GM10266 (cell line): ENCODE measurements at regions not wholly inside any gene's neighbourhood (a gene's known extent, or its start where the extent isn't known, plus 50 kb on each side); places are given as distances from the start of the nearest gene placed in this dataset.

Source experiments
- DNase-seq: peaks from one replicate; pipeline ENCODE4 v3.0.0; 2012; ENCODE audit errors: extremely low spot score
- CTCF ChIP-seq: IDR thresholded peaks from 2 replicates; pipeline ENCODE4 v1.5.1; 2012; ENCODE audit warnings: mild to moderate bottlenecking, low read depth; ENCODE audit not compliant: control insufficient read depth, insufficient read depth; ENCODE audit errors: missing control alignments

- no peak for DNase-seq
- no peak for TF ChIP-seq CTCF
Observed at GRCh38 chr2:196445991-196446390, 193.5 kb upstream of the CCDC150 start.

GRCh38 chr2:196448407-196449079 is 191.0 kb upstream of the CCDC150 start:
- TF ChIP-seq CTCF: no peak
- no peak for DNase-seq

GRCh38 chr2:196449083-196449482 is 190.4 kb upstream of the CCDC150 start:
- peak; percentile 36 for DNase-seq
- no peak for TF ChIP-seq CTCF

- no peak for DNase-seq
- no peak for TF ChIP-seq CTCF
Observed at GRCh38 chr2:196452758-196453157, 186.8 kb upstream of the CCDC150 start.

- DNase-seq: peak; percentile 30
- peak; percentile 75 for TF ChIP-seq CTCF
Observed at GRCh38 chr2:196453613-196454047, 185.9 kb upstream of the CCDC150 start.

GRCh38 chr2:196454492-196454891 is 185.0 kb upstream of the CCDC150 start:
- DNase-seq: no peak
- no peak for TF ChIP-seq CTCF

GRCh38 chr2:196459539-196459938 is 180.0 kb upstream of the CCDC150 start:
- TF ChIP-seq CTCF: no peak
- DNase-seq: no peak
